NB4 (cell line): ENCODE measurements at regions not wholly inside any gene's neighbourhood (a gene's known extent, or its start where the extent isn't known, plus 50 kb on each side); places are given as distances from the start of the nearest gene placed in this dataset.

ENCODE experiments used
- CTCF ChIP-seq: IDR thresholded peaks from one replicate; pipeline ENCODE4 v1.5.1; 2012; ENCODE audit warnings: low read depth, low read length
- MYC ChIP-seq: IDR thresholded peaks from 2 replicates; pipeline ENCODE4 v1.6.1; 2011; ENCODE audit warnings: low read depth, low read length
- POLR2A ChIP-seq: IDR thresholded peaks from 2 replicates; pipeline ENCODE4 v1.6.1; 2011; ENCODE audit warnings: mild to moderate bottlenecking; ENCODE audit not compliant: insufficient read length; ENCODE audit errors: extremely low read depth

GRCh38 chr4:43886196-43886595 is 562.4 kb downstream of the KCTD8 start:
- TF ChIP-seq CTCF = no peak
- TF ChIP-seq MYC = no peak
- TF ChIP-seq POLR2A = no peak
